Epithelial cell of esophagus (primary cell): ENCODE measurements at regions not wholly inside any gene's neighbourhood (a gene's known extent, or its start where the extent isn't known, plus 50 kb on each side); places are given as distances from the start of the nearest gene placed in this dataset.

Experiments used
- DNase-seq: peaks from one replicate; pipeline ENCODE4 v3.0.0; 2010; ENCODE audit warnings: low read depth
- H3K4me3 ChIP-seq: 2 replicates; pipeline ENCODE4 v1.5.1; 2011; ENCODE audit warnings: mild to moderate bottlenecking, low read length, control low read depth
- TF ChIP-seq, protein P1 (sequence below): IDR thresholded peaks from 2 replicates; pipeline ENCODE4 v1.5.1; 2011; ENCODE audit warnings: low read depth, mild to moderate bottlenecking, low read length, control low read depth, inconsistent platforms; ENCODE audit not compliant: insufficient read depth; ENCODE audit errors: missing control alignments

GRCh38 chr10:84075226-84076046, 63.9 kb upstream of the GHITM start:
- H3K4me3 ChIP-seq = no peak overlapping the region

GRCh38 chr10:84076047-84076388, 63.3 kb upstream of the GHITM start:
- TF ChIP-seq, protein P1, sequence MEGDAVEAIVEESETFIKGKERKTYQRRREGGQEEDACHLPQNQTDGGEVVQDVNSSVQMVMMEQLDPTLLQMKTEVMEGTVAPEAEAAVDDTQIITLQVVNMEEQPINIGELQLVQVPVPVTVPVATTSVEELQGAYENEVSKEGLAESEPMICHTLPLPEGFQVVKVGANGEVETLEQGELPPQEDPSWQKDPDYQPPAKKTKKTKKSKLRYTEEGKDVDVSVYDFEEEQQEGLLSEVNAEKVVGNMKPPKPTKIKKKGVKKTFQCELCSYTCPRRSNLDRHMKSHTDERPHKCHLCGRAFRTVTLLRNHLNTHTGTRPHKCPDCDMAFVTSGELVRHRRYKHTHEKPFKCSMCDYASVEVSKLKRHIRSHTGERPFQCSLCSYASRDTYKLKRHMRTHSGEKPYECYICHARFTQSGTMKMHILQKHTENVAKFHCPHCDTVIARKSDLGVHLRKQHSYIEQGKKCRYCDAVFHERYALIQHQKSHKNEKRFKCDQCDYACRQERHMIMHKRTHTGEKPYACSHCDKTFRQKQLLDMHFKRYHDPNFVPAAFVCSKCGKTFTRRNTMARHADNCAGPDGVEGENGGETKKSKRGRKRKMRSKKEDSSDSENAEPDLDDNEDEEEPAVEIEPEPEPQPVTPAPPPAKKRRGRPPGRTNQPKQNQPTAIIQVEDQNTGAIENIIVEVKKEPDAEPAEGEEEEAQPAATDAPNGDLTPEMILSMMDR = no peak
- no peak overlapping the region for H3K4me3 ChIP-seq
- DNase-seq = peak; percentile 60

More at GRCh38 chr10:84075226-84076046, 63.9 kb upstream of the GHITM start:
- DNase-seq = no peak
- TF ChIP-seq, protein P1 = no peak

GRCh38 chr10:84076540-84077195, 62.6 kb upstream of the GHITM start:
- DNase-seq = no peak
- no peak overlapping the region for H3K4me3 ChIP-seq
- TF ChIP-seq, protein P1 = no peak

DNA sequence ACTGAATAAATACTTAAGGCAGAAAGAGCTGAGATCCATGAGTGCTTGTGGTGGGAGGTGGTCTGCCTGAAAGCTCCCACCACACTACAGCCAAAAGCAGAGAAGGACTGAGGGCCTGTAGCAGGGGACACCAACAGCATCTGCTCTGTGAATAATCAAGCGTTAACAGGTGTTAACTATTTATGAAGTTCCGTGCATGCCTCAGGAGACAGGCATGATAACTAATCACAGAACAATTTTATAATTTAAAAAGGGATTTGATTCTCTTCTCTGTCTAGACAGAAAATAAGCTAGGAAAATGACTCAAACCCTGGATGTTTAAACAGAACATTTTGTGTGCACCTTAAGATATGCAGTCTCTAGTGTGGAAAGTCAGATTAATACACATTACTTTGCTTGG, 61.5 kb upstream of the GHITM start:
- no peak overlapping the region for H3K4me3 ChIP-seq
- DNase-seq = no peak
- TF ChIP-seq, protein P1 = no peak

GRCh38 chr10:84078771-84079170, 60.5 kb upstream of the GHITM start:
- DNase-seq = no peak
- no peak overlapping the region for H3K4me3 ChIP-seq
- TF ChIP-seq, protein P1 = no peak

DNA sequence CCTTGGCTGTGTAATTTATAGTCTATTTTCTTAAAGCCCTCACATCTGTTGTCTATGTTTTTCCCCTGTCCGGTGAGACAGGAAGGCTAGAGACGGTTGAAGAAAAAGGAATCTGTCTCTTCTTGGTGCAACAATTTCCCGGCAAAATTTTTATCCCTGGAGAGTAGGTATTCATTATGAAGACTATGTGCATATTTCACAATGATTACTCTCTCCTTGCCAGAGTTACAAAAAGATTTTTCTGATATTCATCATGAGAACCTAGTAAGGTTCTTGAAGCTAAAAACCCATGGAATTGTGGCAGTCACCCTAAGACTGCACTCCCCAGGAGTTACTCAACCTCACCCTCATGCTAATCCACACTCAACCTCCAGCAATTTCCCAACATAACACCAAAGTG, 55.0 kb upstream of the GHITM start:
- H3K4me3 ChIP-seq = no peak overlapping the region
- TF ChIP-seq, protein P1 = no peak
- no peak for DNase-seq
